Activated T-cell treated with anti-CD3 and anti-CD28 coated beads, Interleukin-2, amount 50 U/mL, for 24 hours (primary cell): ENCODE measurements at regions not wholly inside any gene's neighbourhood (a gene's known extent, or its start where the extent isn't known, plus 50 kb on each side); places are given as distances from the start of the nearest gene placed in this dataset.

ENCODE experiments used
- DNase-seq: peaks from one replicate; pipeline ENCODE4 v3.0.0-alpha.2; 2020
- H3K27ac Mint-ChIP-seq: 2 replicates; pipeline ENCODE4 v1.8.0; 2020; ENCODE audit warnings: mild to moderate bottlenecking, mixed read lengths
- H3K27me3 Mint-ChIP-seq: 2 replicates; pipeline ENCODE4 v1.8.0; 2020; ENCODE audit warnings: mixed read lengths
- H3K36me3 Mint-ChIP-seq: 2 replicates; pipeline ENCODE4 v1.8.0; 2020; ENCODE audit warnings: low read depth, mixed read lengths
- H3K4me1 Mint-ChIP-seq: 2 replicates; pipeline ENCODE4 v1.8.0; 2020; ENCODE audit warnings: low read depth, mixed read lengths
- H3K4me3 Mint-ChIP-seq: 2 replicates; pipeline ENCODE4 v1.8.0; 2020; ENCODE audit warnings: mild to moderate bottlenecking, moderate library complexity, mixed read lengths
- H3K9me3 Mint-ChIP-seq: 2 replicates; pipeline ENCODE4 v1.8.0; 2020; ENCODE audit warnings: mixed read lengths

DNA sequence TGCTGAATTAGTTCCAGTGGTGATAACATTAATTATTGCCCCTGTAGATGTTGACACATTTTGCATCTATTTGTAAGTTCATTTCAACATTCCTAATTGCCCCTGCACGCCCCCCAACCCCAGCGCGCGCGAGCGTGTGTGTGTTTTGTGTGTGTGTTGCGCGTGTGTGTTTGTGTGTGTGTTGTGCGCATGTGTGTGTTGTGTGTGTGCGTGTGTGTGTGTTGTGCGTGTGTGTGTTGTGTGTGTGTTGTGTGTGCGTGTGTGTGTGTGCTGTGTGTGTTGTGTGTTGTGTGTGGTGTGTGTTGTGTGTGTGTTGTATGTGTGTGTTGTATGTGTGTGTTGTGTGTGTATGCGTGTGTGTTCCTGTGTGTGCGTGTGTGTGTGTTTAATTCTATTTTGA is 245.7 kb upstream of the GMDS start:
- no peak for DNase-seq
- H3K36me3 Mint-ChIP-seq, result no peaks in the 10 kb centered on the region
- no peaks in the 10 kb centered on the region for H3K9me3 Mint-ChIP-seq
- no peak overlapping the region for H3K4me3 Mint-ChIP-seq
- H3K27ac Mint-ChIP-seq, result no peak overlapping the region
- no peaks in the 10 kb centered on the region for H3K4me1 Mint-ChIP-seq
- H3K27me3 Mint-ChIP-seq, result peaks cover 17% of the 10 kb centered on the region

DNA sequence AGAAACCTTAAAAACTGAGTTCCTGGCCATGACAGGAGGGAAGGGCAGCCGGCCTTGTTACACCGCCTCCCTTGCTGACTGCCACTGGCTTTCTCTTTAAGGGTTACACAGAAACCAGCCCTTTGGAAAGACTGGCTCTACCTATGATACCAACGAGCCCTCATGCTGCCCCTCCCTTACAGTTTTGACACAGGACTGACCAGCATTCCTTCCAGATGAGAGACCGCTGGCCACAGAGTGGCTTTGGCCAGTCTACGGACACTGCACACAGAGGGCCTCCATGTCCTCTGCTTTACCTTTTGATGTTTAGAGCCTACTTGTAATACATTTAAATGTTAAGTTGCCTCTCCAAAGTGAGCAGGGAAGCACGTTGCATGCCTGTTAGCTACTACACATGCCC is 243.2 kb upstream of the GMDS start:
- Mint-ChIP-seq H3K27me3 (peaks cover 11% of the 10 kb centered on the region), H3K4me3 (no peak overlapping the region), H3K4me1 (no peaks in the 10 kb centered on the region), H3K36me3 (no peaks in the 10 kb centered on the region), H3K27ac (no peak overlapping the region), H3K9me3 (no peaks in the 10 kb centered on the region)
- no peak for DNase-seq

DNA sequence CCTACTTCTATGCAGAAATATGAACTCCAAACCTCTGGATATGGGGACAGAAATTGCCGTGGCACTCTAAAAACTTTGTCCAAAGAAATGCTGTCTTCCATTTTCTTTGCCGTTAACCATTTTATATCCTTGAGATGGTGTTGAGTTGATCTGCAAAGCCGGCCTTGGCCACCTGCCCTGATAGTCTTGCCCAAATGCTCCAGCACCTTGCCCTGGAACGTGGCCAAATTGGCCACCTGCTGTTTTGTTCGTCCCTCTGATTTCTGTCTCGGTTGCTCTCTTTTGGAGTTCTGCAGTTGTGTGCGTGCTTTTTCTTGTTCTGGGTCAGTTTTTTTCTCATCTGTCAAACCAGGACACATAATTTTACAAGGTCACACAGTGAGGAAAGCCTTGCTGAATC is 239.7 kb upstream of the GMDS start:
- Mint-ChIP-seq H3K36me3 (no peaks in the 10 kb centered on the region), H3K4me3 (no peak overlapping the region), H3K9me3 (peaks cover 8% of the 10 kb centered on the region), H3K27ac (no peak overlapping the region), H3K27me3 (peaks cover 14% of the 10 kb centered on the region), H3K4me1 (no peaks in the 10 kb centered on the region)
- DNase-seq, result no peak

DNA sequence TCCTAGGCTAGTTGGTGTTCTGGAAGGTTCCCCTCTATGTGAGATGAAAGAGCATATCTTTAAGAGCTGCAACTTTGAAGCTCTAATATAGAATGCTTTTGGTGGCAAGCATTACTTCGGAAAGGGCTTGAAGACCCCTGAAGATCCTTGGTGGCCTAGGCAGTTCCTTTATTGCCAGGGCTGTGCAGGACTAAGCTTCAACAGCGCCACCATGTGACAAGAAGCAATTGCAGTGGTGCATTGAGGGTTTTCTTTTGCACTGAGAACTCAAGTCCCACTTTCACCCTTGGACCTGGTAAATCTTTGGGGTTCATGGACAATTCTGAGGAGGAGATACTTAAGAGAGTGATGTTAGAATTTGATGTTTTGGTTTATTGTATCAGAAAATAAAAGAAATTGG is 237.4 kb upstream of the GMDS start:
- no peak overlapping the region for H3K4me3 Mint-ChIP-seq
- H3K9me3 Mint-ChIP-seq, result peaks cover 8% of the 10 kb centered on the region
- H3K27ac Mint-ChIP-seq, result no peak overlapping the region
- no peaks in the 10 kb centered on the region for H3K4me1 Mint-ChIP-seq
- DNase-seq, result no peak
- peaks cover 20% of the 10 kb centered on the region for H3K27me3 Mint-ChIP-seq
- H3K36me3 Mint-ChIP-seq, result no peaks in the 10 kb centered on the region

DNA sequence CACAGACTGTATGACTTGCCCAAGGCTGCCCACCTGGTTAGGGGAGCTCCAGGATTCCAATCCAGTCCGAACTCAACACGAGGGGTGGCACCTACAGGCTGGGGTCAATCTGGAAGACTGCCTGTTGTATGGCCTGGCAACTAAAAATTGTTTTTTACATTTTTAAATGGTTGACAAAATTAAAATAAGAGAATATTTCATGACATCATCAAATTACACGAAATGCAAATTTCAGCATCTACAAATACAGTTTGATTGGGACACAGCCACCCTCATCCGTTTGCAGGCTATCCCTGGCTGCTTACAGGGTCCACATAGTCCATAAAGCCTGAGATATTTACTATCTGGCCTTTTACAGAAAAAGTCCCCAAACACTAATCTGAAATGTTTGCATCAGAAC is 235.9 kb upstream of the GMDS start:
- Mint-ChIP-seq H3K4me3 (no peak overlapping the region), H3K27ac (no peak overlapping the region), H3K27me3 (peaks cover 20% of the 10 kb centered on the region), H3K36me3 (no peaks in the 10 kb centered on the region), H3K4me1 (no peaks in the 10 kb centered on the region), H3K9me3 (peaks cover 8% of the 10 kb centered on the region)
- no peak for DNase-seq

DNA sequence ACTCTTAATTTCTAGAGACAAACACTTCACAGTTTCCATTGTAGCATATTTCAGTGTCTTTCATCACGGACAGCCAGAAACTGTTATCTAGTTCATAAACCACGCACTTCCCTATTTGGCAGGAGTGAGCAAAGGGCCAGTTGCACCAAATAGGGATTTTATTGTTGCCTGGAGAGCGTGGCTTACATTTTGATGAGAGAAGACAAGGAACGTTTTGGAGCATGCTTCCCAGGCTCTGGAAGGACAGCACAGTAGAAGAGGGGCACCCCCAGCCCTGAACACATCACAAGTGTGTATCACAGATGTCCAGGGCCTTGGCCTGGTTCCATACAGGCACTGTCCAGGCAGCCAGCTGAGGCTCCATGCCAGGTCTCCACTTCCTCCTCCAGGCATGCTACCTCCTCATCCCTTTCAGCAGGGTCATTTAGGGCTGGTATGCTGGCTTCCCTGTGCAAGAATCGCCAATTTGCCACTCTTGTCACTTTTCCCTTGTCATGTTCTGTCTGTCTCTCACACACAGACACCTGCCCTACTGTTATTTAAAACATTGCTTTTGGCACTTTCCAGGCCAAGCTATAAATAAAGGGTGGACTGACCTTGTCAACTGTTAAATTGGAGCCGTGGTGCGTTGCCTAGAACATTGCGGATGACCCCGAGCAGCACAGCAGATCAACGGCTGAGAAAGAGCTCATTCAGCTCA is 235.0 kb upstream of the GMDS start:
- Mint-ChIP-seq H3K9me3 (peaks cover 8% of the 10 kb centered on the region), H3K36me3 (no peaks in the 10 kb centered on the region), H3K4me1 (no peaks in the 10 kb centered on the region), H3K4me3 (no peak overlapping the region), H3K27ac (no peak overlapping the region), H3K27me3 (peaks cover 20% of the 10 kb centered on the region)
- DNase-seq, result no peak

DNA sequence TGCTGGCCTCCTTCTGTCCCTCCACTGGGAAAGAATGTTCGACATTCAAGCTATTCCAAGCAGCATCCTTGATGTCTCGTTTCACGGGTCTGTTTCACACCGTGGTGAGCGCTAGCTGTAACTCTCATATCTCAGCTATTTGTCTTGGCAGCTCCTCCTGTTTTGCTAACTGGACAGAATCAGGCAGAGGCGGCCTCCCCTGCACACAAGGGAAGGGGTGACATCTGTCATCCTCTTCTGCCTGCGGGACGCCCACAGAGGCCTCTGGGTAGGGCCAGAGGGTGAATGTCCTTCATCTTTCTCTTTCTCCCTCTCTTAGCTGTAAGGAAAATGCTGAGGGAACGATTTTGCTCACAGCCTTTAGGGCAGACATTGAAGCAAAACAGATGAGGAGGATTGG is 232.8 kb upstream of the GMDS start:
- Mint-ChIP-seq H3K27me3 (peaks cover 22% of the 10 kb centered on the region), H3K9me3 (peaks cover 5% of the 10 kb centered on the region), H3K4me3 (no peak overlapping the region), H3K36me3 (no peaks in the 10 kb centered on the region), H3K4me1 (no peaks in the 10 kb centered on the region), H3K27ac (no peak overlapping the region)
- DNase-seq, result no peak

DNA sequence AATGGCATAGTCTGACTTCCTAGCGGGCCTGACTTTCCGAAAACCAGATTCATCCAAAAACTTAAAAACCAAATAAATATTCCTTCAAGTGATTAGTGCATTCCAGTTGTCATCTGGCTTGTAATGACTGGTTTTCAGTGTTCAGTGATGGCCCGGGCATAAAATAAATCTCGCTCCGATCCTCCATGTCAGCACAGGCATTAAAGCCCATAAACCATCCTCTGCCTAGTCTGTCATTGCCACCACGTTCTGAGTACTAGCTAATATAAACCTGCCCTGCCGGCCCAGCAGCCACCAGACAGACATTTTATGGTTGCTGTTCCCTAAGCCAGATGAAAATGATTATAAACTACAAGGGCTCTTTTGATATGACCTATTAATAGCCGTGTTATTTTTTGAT is 232.3 kb upstream of the GMDS start:
- Mint-ChIP-seq H3K9me3 (peaks cover 2% of the 10 kb centered on the region), H3K27me3 (peaks cover 24% of the 10 kb centered on the region), H3K36me3 (no peaks in the 10 kb centered on the region), H3K27ac (no peak overlapping the region), H3K4me3 (no peak overlapping the region), H3K4me1 (no peaks in the 10 kb centered on the region)
- DNase-seq, result no peak

DNA sequence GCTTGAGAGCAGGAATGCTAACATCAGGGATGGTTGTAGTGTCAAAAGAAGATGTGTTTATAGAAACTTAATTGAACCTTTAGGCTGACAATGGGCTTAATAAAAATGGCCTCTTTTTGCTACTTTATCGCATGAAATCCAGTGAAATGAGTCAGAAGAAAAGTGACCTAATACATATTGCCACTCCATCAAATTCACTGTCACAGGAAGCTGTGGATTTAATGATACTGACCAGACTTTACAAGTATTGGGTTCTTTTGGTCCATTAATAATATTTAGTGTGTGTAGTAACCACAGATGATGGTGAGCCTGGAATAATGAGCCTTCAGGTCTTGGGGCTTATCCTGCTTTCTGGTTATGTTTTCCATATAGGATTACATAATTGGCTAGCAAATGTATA is 231.8 kb upstream of the GMDS start:
- no peak overlapping the region for H3K4me3 Mint-ChIP-seq

DNA sequence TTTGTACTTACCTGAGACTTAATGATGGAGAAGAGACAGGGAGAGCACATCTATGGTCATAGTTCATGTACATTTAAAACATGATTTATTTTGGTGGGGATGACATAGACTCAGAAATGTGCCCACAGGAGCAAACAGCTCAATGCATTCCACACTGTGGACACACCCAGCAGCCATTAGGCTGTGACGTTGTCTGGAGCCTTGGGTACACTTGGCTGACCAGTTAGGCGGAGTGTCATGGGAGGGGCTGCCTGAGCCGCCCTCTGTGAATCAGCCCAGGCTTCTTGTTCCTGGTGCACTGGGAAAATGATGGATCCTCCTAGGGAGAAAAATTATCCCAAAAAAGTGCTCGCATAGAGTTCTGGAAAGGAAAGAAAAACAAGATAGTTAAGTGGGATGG is 231.0 kb upstream of the GMDS start:
- Mint-ChIP-seq H3K4me3 (no peak overlapping the region), H3K9me3 (no peaks in the 10 kb centered on the region), H3K36me3 (no peaks in the 10 kb centered on the region), H3K4me1 (no peaks in the 10 kb centered on the region), H3K27ac (no peak overlapping the region), H3K27me3 (peaks cover 23% of the 10 kb centered on the region)
- DNase-seq, result no peak

More for the DNA sequence above, 231.8 kb upstream of the GMDS start:
- Mint-ChIP-seq H3K4me1 (no peaks in the 10 kb centered on the region), H3K27me3 (peaks cover 24% of the 10 kb centered on the region), H3K36me3 (no peaks in the 10 kb centered on the region), H3K27ac (no peak overlapping the region), H3K9me3 (no peaks in the 10 kb centered on the region)
- DNase-seq, result no peak

DNA sequence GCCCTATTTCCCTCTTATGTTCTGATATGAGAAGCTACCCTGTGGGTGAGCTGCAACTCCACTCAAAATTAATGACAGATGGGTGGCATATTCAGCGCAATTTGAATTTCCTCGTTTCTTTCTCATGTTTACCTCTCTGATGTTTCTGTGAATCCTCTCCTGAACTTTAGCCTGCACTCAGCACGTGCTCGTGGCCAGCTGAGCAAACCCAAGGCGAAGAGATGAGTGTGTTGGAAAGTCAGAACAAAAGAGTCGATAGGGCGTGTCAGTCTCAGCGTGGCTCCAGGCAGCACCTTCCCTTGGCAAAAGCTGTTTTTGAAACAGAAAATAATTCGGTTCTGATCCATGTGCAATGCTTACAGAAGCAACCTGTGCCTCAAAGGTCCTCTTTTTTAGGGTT is 226.1 kb upstream of the GMDS start:
- Mint-ChIP-seq H3K27ac (no peak overlapping the region), H3K27me3 (peaks cover 53% of the 10 kb centered on the region)

DNA sequence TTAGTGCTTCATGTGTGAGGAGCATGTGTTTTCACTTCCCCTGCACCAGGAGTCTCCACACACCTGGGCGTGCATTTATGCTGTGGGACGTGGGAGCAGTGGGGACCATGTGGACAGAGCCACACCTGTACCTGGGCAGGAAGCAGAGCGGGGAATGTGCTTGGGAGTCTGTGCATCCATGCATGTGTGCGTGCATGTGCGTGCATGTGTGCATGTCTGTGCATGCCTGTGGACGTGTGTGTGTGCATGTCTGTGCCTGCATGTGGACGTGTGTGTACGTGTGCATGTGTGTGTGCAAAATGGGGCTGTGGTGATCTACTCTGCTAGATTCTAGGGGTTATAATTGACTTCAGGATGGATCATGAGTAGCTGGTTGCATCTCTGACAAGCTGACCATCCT is 224.0 kb upstream of the GMDS start:
- no peaks in the 10 kb centered on the region for H3K9me3 Mint-ChIP-seq
- H3K27me3 Mint-ChIP-seq, result peaks cover 60% of the 10 kb centered on the region
- no peak overlapping the region for H3K4me3 Mint-ChIP-seq
- DNase-seq, result no peak
- H3K36me3 Mint-ChIP-seq, result no peaks in the 10 kb centered on the region
- no peaks in the 10 kb centered on the region for H3K4me1 Mint-ChIP-seq
- H3K27ac Mint-ChIP-seq, result no peak overlapping the region

More for the DNA sequence above, 226.1 kb upstream of the GMDS start:
- no peaks in the 10 kb centered on the region for H3K36me3 Mint-ChIP-seq
- H3K4me1 Mint-ChIP-seq, result no peaks in the 10 kb centered on the region
- H3K9me3 Mint-ChIP-seq, result no peaks in the 10 kb centered on the region
- H3K4me3 Mint-ChIP-seq, result no peak overlapping the region
- DNase-seq, result no peak

DNA sequence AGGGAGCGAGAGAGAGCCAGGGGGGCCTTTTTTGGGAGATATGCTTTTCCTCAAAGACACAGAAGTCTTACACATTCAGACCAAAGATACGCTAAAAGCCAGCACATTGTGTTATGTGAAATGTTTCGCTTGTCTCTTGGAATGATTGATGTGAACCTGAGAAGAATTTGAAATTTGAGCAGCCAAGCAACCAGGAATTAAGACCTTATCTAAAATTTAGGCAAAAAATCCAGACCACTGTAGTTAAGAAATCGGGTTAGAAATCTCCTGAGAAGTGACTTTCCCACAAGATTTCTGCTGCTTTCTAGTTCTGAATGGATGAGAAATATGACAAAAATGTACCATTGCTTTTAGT is 223.2 kb upstream of the GMDS start:
- DNase-seq, result no peak
- H3K36me3 Mint-ChIP-seq, result no peaks in the 10 kb centered on the region
- peaks cover 60% of the 10 kb centered on the region for H3K27me3 Mint-ChIP-seq
- no peaks in the 10 kb centered on the region for H3K9me3 Mint-ChIP-seq
- H3K27ac Mint-ChIP-seq, result no peak overlapping the region
- H3K4me3 Mint-ChIP-seq, result no peak overlapping the region
- no peaks in the 10 kb centered on the region for H3K4me1 Mint-ChIP-seq

DNA sequence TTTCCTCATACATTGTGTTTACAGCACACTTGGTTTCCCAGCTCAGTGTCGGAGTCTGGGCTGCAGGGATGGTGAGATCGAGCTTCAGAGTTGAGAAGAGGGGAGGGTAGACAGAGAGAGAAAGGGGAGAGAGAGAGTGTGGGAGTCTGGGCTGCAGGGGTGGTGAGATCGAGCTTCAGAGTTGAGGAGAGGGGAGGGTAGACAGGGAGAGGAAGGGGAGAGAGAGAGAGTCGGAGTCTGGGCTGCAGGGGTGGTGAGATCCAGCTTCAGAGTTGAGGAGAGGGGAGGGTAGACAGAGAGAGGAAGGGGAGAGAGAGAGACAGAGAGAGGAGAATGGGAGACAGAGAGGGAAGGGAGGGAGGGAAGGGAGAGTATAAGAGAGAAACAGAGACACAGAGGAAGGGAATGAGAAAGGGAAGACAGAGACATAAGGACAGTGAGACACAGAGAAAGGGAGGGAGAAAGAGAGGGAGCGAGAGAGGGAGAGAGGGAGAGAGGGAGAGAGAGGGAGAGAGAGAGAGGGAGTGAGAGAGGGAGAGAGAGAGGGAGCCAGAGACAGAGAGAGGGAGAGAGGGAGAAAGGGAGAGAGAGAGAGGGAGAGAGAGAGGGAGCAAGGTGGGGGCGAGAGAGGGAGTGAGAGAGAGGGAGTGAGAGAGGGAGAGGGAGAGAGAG is 222.7 kb upstream of the GMDS start:
- no peak for DNase-seq
- Mint-ChIP-seq H3K4me1 (no peaks in the 10 kb centered on the region), H3K27ac (no peak overlapping the region), H3K4me3 (no peak overlapping the region), H3K27me3 (peaks cover 60% of the 10 kb centered on the region), H3K9me3 (no peaks in the 10 kb centered on the region), H3K36me3 (no peaks in the 10 kb centered on the region)

DNA sequence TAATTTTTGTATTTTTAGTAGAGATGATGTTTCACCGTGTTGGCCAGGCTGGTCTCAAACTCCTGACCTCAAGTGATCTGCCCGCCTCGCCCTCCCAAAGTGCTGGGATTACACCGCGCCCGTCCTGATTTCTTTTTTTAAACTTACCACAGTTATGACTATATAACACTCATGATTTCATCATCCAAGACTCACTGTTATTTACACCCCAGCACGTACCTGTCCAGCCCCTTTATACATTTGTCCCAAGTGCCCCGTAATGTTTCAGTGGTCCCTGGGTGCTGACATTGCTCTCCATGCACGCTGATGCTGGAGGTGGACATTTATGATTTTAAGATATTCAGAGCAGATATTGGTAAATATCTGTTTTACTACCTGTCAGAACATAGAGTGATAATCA is 219.9 kb upstream of the GMDS start:
- H3K9me3 Mint-ChIP-seq, result no peaks in the 10 kb centered on the region
- no peak for DNase-seq
- no peaks in the 10 kb centered on the region for H3K4me1 Mint-ChIP-seq
- H3K27me3 Mint-ChIP-seq, result peaks cover 42% of the 10 kb centered on the region
- H3K27ac Mint-ChIP-seq, result no peak overlapping the region
- H3K4me3 Mint-ChIP-seq, result no peak overlapping the region
- H3K36me3 Mint-ChIP-seq, result no peaks in the 10 kb centered on the region

DNA sequence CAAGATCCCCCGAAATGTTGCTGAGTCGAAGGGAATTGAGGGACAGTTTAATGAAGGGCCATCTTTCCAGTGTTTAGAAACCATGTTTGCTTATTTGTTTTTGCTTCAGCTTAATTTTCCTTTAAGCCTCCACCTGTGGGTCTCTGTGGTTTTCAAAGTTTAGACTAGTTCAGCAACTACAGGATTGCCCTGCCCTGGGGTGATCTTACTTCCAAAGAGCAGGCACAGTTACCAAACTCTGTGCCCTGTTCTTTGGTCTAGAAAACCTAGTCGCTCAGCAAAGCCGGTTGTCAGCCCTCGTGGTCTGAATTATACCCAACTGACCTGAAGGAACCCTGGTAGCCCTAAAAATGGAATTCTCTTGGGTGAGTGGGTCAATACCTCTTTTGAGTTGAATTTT is 219.2 kb upstream of the GMDS start:
- no peaks in the 10 kb centered on the region for H3K4me1 Mint-ChIP-seq
- no peak overlapping the region for H3K4me3 Mint-ChIP-seq
- H3K9me3 Mint-ChIP-seq, result no peaks in the 10 kb centered on the region
- DNase-seq, result no peak
- no peaks in the 10 kb centered on the region for H3K36me3 Mint-ChIP-seq
- peaks cover 37% of the 10 kb centered on the region for H3K27me3 Mint-ChIP-seq
- H3K27ac Mint-ChIP-seq, result no peak overlapping the region
